A673 (cell line): ENCODE measurements at regions not wholly inside any gene's neighbourhood (a gene's known extent, or its start where the extent isn't known, plus 50 kb on each side); places are given as distances from the start of the nearest gene placed in this dataset.

ENCODE experiments used
- EZH2 ChIP-seq: fragments of 200-600 bp; sonication (generic); IDR thresholded peaks from 2 replicates; pipeline ENCODE4 v1.6.1; 2017; ENCODE audit warnings: borderline replicate concordance, low read depth, mild to moderate bottlenecking, mixed read lengths, antibody characterized with exemption, low read length; ENCODE audit not compliant: poor library complexity, severe bottlenecking
- TF ChIP-seq, protein P1 (sequence below): fragments of 300-800, 200-600 bp; sonication (generic); conservative IDR thresholded peaks from 2 replicates; pipeline ENCODE4 v1.5.1; 2017; ENCODE audit warnings: low read depth, mild to moderate bottlenecking, antibody characterized with exemption, low read length, moderate library complexity, mixed read lengths

DNA sequence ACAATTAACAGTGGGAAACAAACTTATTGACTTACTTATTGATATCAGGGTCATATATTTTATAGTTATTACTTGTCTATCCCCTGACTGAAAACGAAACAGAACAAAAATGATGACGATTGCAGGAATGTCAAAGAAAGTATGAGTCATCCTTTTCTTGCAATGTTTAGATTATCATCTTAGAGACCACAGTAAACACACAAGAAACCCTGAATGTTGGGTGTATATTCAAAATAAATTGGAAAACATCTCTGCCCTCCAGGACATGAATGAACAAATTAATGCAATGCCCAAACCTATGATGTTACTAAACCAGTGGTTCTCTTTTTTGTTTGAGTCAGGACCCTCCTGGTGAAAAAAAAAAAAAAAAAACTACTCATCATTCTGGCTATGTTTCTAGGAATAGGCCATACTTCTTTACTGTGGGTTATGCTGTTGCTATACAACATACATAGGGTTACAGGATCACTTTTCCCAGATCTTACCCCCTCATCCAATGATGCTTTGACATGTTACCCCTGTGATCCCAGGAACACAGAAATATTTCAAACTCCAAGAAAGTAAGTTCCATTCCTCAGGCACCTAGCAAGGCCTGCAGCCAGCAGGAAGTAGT lies 623.4 kb upstream of the IGFBP3 start:
- TF ChIP-seq, protein P1, sequence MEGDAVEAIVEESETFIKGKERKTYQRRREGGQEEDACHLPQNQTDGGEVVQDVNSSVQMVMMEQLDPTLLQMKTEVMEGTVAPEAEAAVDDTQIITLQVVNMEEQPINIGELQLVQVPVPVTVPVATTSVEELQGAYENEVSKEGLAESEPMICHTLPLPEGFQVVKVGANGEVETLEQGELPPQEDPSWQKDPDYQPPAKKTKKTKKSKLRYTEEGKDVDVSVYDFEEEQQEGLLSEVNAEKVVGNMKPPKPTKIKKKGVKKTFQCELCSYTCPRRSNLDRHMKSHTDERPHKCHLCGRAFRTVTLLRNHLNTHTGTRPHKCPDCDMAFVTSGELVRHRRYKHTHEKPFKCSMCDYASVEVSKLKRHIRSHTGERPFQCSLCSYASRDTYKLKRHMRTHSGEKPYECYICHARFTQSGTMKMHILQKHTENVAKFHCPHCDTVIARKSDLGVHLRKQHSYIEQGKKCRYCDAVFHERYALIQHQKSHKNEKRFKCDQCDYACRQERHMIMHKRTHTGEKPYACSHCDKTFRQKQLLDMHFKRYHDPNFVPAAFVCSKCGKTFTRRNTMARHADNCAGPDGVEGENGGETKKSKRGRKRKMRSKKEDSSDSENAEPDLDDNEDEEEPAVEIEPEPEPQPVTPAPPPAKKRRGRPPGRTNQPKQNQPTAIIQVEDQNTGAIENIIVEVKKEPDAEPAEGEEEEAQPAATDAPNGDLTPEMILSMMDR: no peak
- no peak for TF ChIP-seq EZH2
